ENCODE measurements at regions not wholly inside any gene's neighbourhood (a gene's known extent, or its start where the extent isn't known, plus 50 kb on each side); places are given as distances from the start of the nearest gene placed in this dataset.

DNA sequence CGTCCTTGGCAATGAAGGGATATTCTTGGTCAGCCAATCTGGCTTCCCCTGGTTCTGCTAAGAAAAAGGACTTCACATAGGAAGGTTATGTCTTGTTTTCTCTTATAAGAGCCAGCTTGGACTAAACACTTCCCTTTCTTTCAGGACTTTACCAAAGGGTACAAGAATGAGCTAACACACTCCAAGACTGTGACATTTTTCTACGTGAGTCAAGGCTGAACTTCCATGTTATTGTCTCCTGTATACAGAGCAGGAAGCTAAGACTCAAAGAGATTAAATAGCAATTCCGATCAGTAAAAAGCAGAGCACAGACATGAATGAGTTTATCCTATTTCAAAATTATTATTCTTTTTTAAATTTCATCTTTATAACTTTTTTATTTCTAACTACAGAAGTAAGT, 63.3 kb upstream of the STT3B start:
- Histone ChIP-seq H3K14ac (ENCODE audit: low read length) (no peak overlapping the region), H3K36me3 (ENCODE audit: control insufficient read depth in 1 of 2, insufficient read depth in 2 of 2, low read length in 2 of 2) (no peaks in the 10 kb centered on the region), H3K79me1 (ENCODE audit: low read length) (no peaks in the 10 kb centered on the region), H3K4me3 (ENCODE audit: low read depth, low read length) (no peak overlapping the region), H2BK120ac (ENCODE audit: insufficient read depth, low read length, poor library complexity) (no peak overlapping the region), H3K9me3 (ENCODE audit: insufficient read depth, low read depth, low read length) (no peaks in the 10 kb centered on the region), H3K4me1 (ENCODE audit: control insufficient read depth in 1 of 2, insufficient read depth in 2 of 2, low read length in 2 of 2) (no peaks in the 10 kb centered on the region), H3K9ac (ENCODE audit: low read length) (no peak overlapping the region), H3K23ac (ENCODE audit: low read length) (no peak overlapping the region), H4K8ac (ENCODE audit: low read depth, low read length) (no peak overlapping the region), H2BK12ac (ENCODE audit: low read length) (no peak overlapping the region), H3K79me2 (ENCODE audit: control insufficient read depth, insufficient read depth, low read length, poor library complexity) (no peaks in the 10 kb centered on the region), H2AFZ (ENCODE audit: insufficient read depth, low read length, poor library complexity) (no peak overlapping the region), H3K4ac (ENCODE audit: low read depth, low read length) (no peak overlapping the region), H2AK5ac (ENCODE audit: low read length) (no peak overlapping the region), H4K12ac (ENCODE audit: low read depth, low read length) (no peak overlapping the region), H3K27ac (ENCODE audit: low read depth, low read length) (no peak overlapping the region), H4K91ac (ENCODE audit: low read depth, low read length) (no peak overlapping the region), H3K27me3 (ENCODE audit: insufficient read depth, low read length) (no peaks in the 10 kb centered on the region), H3K4me2 (ENCODE audit: low read length) (no peak overlapping the region), H3K18ac (ENCODE audit: low read length) (no peak overlapping the region), H2BK5ac (ENCODE audit: low read depth, low read length, poor library complexity) (no peak overlapping the region)
- no CpG with 5 or more reads among the region's 3 CpGs for WGBS (ENCODE audit: extremely low coverage, insufficient coverage, insufficient read length)
- DNase-seq: no peak

DNA sequence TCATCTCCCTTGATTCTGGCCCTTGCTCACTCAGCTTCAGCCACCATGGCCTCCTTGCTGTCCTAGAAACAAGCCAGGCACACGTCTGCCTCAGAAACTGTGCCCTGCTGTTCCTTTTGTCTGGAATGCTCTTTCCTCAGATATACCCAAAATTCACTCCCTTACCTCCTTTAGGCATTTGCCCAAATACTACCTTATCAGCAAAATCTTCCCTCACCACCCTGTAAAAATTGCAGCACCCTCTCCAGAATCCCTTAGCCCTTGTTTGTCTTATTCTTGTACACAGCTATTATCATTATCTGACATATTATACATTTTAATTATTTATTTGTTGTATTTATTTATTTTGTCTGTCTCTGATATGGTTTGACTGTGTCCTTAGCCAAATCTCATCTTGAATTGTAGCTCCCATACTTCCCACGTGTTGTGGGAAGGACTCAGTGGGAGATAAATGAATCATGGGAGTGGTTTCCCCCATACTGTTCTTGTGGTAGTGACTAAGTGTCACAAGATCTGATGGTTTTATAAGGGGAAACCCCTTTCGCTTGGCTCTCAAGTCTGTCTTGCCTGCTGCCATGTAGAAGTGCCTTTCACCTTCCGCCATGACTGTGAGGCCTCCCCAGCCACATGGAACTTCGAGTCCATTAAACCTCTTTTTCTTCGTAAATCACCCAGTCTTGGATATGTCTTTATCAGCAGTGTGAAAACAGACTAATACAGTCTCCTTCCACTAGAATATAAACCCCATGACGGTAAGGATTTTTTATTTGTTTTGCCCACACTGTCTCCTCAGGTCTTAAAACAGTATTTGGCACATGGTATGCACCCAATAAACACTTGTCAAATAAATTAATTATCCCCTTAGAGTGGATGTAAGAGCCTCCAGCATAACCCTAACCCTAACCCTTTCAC, 60.0 kb upstream of the STT3B start:
- H3K27ac ChIP-seq (ENCODE audit: low read depth, low read length): no peak overlapping the region
- no peaks in the 10 kb centered on the region for H3K9me3 ChIP-seq (ENCODE audit: insufficient read depth, low read depth, low read length)
- H4K8ac ChIP-seq (ENCODE audit: low read depth, low read length): no peak overlapping the region
- H2BK5ac ChIP-seq (ENCODE audit: low read depth, low read length, poor library complexity): no peak overlapping the region
- no peak overlapping the region for H3K18ac ChIP-seq (ENCODE audit: low read length)
- no peak overlapping the region for H2AFZ ChIP-seq (ENCODE audit: insufficient read depth, low read length, poor library complexity)
- no peak overlapping the region for H3K4ac ChIP-seq (ENCODE audit: low read depth, low read length)
- H4K91ac ChIP-seq (ENCODE audit: low read depth, low read length): no peak overlapping the region
- H2BK120ac ChIP-seq (ENCODE audit: insufficient read depth, low read length, poor library complexity): no peak overlapping the region
- no peak overlapping the region for H4K12ac ChIP-seq (ENCODE audit: low read depth, low read length)
- H3K4me2 ChIP-seq (ENCODE audit: low read length): no peak overlapping the region
- DNase-seq: no peak
- H3K23ac ChIP-seq (ENCODE audit: low read length): no peak overlapping the region
- no peak overlapping the region for H3K14ac ChIP-seq (ENCODE audit: low read length)
- no peak overlapping the region for H3K9ac ChIP-seq (ENCODE audit: low read length)
- no peaks in the 10 kb centered on the region for H3K79me2 ChIP-seq (ENCODE audit: control insufficient read depth, insufficient read depth, low read length, poor library complexity)
- no peaks in the 10 kb centered on the region for H3K27me3 ChIP-seq (ENCODE audit: insufficient read depth, low read length)
- H3K79me1 ChIP-seq (ENCODE audit: low read length): no peaks in the 10 kb centered on the region
- H3K36me3 ChIP-seq (ENCODE audit: control insufficient read depth in 1 of 2, insufficient read depth in 2 of 2, low read length in 2 of 2): no peaks in the 10 kb centered on the region
- H3K4me3 ChIP-seq (ENCODE audit: low read depth, low read length): no peak overlapping the region
- no peak overlapping the region for H2AK5ac ChIP-seq (ENCODE audit: low read length)
- WGBS (ENCODE audit: extremely low coverage, insufficient coverage, insufficient read length): no CpG with 5 or more reads among the region's 7 CpGs
- H2BK12ac ChIP-seq (ENCODE audit: low read length): no peak overlapping the region
- H3K4me1 ChIP-seq (ENCODE audit: control insufficient read depth in 1 of 2, insufficient read depth in 2 of 2, low read length in 2 of 2): no peaks in the 10 kb centered on the region

DNA sequence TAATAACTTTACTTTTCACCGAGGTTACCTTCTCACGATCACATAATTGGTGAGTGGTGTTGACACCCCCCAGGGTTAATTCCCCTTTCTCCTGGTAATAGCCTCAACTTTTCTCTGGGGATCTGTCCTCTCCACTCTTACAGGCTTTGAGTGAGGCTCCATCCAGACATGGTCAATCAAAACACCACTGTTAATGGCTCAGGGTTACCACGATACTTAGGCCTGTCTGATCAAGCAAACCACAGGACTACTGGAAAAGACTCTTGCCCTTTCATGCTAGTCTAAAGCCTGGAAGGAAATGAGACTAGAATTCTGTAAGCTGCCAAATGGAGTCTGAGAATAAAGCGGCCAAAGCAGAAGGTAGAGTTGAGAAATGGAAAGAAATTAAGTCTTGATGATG, 56.5 kb upstream of the STT3B start:
- no CpG with 5 or more reads among the region's 4 CpGs for WGBS (ENCODE audit: extremely low coverage, insufficient coverage, insufficient read length)
- no peak overlapping the region for H3K4me3 ChIP-seq (ENCODE audit: low read depth, low read length)
- H4K8ac ChIP-seq (ENCODE audit: low read depth, low read length): no peak overlapping the region
- no peak overlapping the region for H3K4me2 ChIP-seq (ENCODE audit: low read length)
- H4K91ac ChIP-seq (ENCODE audit: low read depth, low read length): no peak overlapping the region
- H2BK5ac ChIP-seq (ENCODE audit: low read depth, low read length, poor library complexity): no peak overlapping the region
- H3K9ac ChIP-seq (ENCODE audit: low read length): no peak overlapping the region
- H4K12ac ChIP-seq (ENCODE audit: low read depth, low read length): no peak overlapping the region
- no peak overlapping the region for H3K27ac ChIP-seq (ENCODE audit: low read depth, low read length)
- no peaks in the 10 kb centered on the region for H3K79me1 ChIP-seq (ENCODE audit: low read length)
- H2AK5ac ChIP-seq (ENCODE audit: low read length): no peak overlapping the region
- no peak overlapping the region for H2BK12ac ChIP-seq (ENCODE audit: low read length)
- H3K9me3 ChIP-seq (ENCODE audit: insufficient read depth, low read depth, low read length): no peaks in the 10 kb centered on the region
- no peaks in the 10 kb centered on the region for H3K36me3 ChIP-seq (ENCODE audit: control insufficient read depth in 1 of 2, insufficient read depth in 2 of 2, low read length in 2 of 2)
- H3K14ac ChIP-seq (ENCODE audit: low read length): no peak overlapping the region
- no peaks in the 10 kb centered on the region for H3K27me3 ChIP-seq (ENCODE audit: insufficient read depth, low read length)
- no peak overlapping the region for H3K23ac ChIP-seq (ENCODE audit: low read length)
- no peak overlapping the region for H2BK120ac ChIP-seq (ENCODE audit: insufficient read depth, low read length, poor library complexity)
- H3K79me2 ChIP-seq (ENCODE audit: control insufficient read depth, insufficient read depth, low read length, poor library complexity): no peaks in the 10 kb centered on the region
- H3K4me1 ChIP-seq (ENCODE audit: control insufficient read depth in 1 of 2, insufficient read depth in 2 of 2, low read length in 2 of 2): no peaks in the 10 kb centered on the region
- DNase-seq: no peak
- H3K4ac ChIP-seq (ENCODE audit: low read depth, low read length): no peak overlapping the region
- no peak overlapping the region for H2AFZ ChIP-seq (ENCODE audit: insufficient read depth, low read length, poor library complexity)
- no peak overlapping the region for H3K18ac ChIP-seq (ENCODE audit: low read length)

DNA sequence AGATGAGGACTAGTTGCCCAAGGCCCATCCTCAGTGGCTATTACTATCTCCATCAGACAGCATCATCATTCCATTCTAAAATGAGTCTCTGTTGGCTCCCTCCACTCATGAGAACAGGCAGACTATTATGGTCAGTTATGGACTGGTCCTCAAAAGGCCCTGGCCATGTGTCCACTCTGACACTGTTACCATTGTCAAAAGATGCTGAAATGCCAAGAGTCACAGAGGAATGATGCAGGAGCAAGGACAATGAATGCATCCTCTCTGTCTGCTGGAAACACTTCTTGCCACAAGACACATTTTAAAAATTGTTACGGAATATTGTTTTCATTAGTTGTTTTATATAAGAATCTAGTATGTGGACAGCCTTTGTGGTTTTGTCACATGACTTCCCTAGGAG, 53.3 kb upstream of the STT3B start:
- Histone ChIP-seq H3K4me2 (ENCODE audit: low read length) (no peak overlapping the region), H2AK5ac (ENCODE audit: low read length) (no peak overlapping the region), H3K4me3 (ENCODE audit: low read depth, low read length) (no peak overlapping the region), H3K4ac (ENCODE audit: low read depth, low read length) (no peak overlapping the region), H3K4me1 (ENCODE audit: control insufficient read depth in 1 of 2, insufficient read depth in 2 of 2, low read length in 2 of 2) (no peaks in the 10 kb centered on the region), H3K18ac (ENCODE audit: low read length) (no peak overlapping the region), H3K9ac (ENCODE audit: low read length) (no peak overlapping the region), H4K91ac (ENCODE audit: low read depth, low read length) (no peak overlapping the region), H3K14ac (ENCODE audit: low read length) (no peak overlapping the region), H3K23ac (ENCODE audit: low read length) (no peak overlapping the region), H3K79me1 (ENCODE audit: low read length) (no peaks in the 10 kb centered on the region), H4K8ac (ENCODE audit: low read depth, low read length) (no peak overlapping the region), H3K9me3 (ENCODE audit: insufficient read depth, low read depth, low read length) (no peaks in the 10 kb centered on the region), H3K36me3 (ENCODE audit: control insufficient read depth in 1 of 2, insufficient read depth in 2 of 2, low read length in 2 of 2) (no peaks in the 10 kb centered on the region), H2AFZ (ENCODE audit: insufficient read depth, low read length, poor library complexity) (no peak overlapping the region), H2BK5ac (ENCODE audit: low read depth, low read length, poor library complexity) (no peak overlapping the region), H3K79me2 (ENCODE audit: control insufficient read depth, insufficient read depth, low read length, poor library complexity) (no peaks in the 10 kb centered on the region), H3K27ac (ENCODE audit: low read depth, low read length) (no peak overlapping the region), H2BK12ac (ENCODE audit: low read length) (no peak overlapping the region), H2BK120ac (ENCODE audit: insufficient read depth, low read length, poor library complexity) (no peak overlapping the region), H4K12ac (ENCODE audit: low read depth, low read length) (no peak overlapping the region), H3K27me3 (ENCODE audit: insufficient read depth, low read length) (no peaks in the 10 kb centered on the region)
- DNase-seq: no peak
- no CpG with 5 or more reads among the region's 1 CpG for WGBS (ENCODE audit: extremely low coverage, insufficient coverage, insufficient read length)

Measured in trophoblast cell (in vitro differentiated cells and primary cell).